ENCODE measurements at regions not wholly inside any gene's neighbourhood (a gene's known extent, or its start where the extent isn't known, plus 50 kb on each side); places are given as distances from the start of the nearest gene placed in this dataset.

DNA sequence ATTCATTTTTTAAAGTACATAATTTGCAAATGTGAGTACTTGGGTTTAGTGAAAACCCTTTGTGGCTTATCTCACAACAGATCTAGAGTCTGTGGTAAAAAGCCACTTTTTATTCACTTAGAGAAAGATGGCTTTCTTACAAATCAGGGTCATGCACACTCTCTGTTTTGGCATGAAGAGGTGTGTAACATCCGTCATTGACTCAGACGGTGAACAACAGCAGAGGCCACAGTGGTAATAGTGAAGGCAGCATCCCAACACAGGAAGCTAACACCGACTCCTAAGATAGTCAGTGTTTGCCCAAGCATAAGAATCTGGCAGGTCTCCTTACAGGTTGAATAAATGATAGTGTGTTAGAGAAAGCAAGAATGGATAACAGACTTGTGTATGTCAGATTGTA lies 593.0 kb downstream of the SOX5 start:
- peaks cover 0 to 1% (median 0%) of the 10 kb centered on the region in 4 donors for H3K4me1 ChIP-seq (ENCODE audit: control insufficient read depth in 4 of 4, insufficient read depth in 4 of 4, low read length in 3 of 4)
- DNase-seq (ENCODE audit: low spot score): no peak
- TF ChIP-seq YY1 (IDR thresholded peaks at IDR 0.05) (no peak), HNF4G (IDR thresholded peaks at IDR 0.05) (no peak), REST (IDR thresholded peaks at IDR 0.05) (no peak), JUND (IDR thresholded peaks at IDR 0.05) (no peak), HNF4A (conservative IDR thresholded peaks at IDR 0.05) (no peak), FOXA2 (IDR thresholded peaks at IDR 0.05) (no peak), GABPA (IDR thresholded peaks at IDR 0.05 in 1 of 2, conservative IDR thresholded peaks at IDR 0.05 in 1 of 2) (no peak), SP1 (IDR thresholded peaks at IDR 0.05) (no peak), RXRA (IDR thresholded peaks at IDR 0.05) (no peak), MAX (IDR thresholded peaks at IDR 0.05) (no peak), EGR1 (IDR thresholded peaks at IDR 0.05; ENCODE audit: low read depth in 2 of 2) (no peak)
- TF ChIP-seq, protein P1, sequence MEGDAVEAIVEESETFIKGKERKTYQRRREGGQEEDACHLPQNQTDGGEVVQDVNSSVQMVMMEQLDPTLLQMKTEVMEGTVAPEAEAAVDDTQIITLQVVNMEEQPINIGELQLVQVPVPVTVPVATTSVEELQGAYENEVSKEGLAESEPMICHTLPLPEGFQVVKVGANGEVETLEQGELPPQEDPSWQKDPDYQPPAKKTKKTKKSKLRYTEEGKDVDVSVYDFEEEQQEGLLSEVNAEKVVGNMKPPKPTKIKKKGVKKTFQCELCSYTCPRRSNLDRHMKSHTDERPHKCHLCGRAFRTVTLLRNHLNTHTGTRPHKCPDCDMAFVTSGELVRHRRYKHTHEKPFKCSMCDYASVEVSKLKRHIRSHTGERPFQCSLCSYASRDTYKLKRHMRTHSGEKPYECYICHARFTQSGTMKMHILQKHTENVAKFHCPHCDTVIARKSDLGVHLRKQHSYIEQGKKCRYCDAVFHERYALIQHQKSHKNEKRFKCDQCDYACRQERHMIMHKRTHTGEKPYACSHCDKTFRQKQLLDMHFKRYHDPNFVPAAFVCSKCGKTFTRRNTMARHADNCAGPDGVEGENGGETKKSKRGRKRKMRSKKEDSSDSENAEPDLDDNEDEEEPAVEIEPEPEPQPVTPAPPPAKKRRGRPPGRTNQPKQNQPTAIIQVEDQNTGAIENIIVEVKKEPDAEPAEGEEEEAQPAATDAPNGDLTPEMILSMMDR (IDR thresholded peaks at IDR 0.05; ENCODE audit: low read depth, low read length, missing input control): no peak
- TF ChIP-seq, protein P2, sequence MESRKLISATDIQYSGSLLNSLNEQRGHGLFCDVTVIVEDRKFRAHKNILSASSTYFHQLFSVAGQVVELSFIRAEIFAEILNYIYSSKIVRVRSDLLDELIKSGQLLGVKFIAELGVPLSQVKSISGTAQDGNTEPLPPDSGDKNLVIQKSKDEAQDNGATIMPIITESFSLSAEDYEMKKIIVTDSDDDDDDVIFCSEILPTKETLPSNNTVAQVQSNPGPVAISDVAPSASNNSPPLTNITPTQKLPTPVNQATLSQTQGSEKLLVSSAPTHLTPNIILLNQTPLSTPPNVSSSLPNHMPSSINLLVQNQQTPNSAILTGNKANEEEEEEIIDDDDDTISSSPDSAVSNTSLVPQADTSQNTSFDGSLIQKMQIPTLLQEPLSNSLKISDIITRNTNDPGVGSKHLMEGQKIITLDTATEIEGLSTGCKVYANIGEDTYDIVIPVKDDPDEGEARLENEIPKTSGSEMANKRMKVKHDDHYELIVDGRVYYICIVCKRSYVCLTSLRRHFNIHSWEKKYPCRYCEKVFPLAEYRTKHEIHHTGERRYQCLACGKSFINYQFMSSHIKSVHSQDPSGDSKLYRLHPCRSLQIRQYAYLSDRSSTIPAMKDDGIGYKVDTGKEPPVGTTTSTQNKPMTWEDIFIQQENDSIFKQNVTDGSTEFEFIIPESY (IDR thresholded peaks at IDR 0.05): no peak
- no peaks in the 10 kb centered on the region for H3K9me3 ChIP-seq (ENCODE audit: control insufficient read depth in 4 of 4, low read length in 3 of 4)
- WGBS: 87% methylated on average over 3 of the region's 3 CpGs
- no peaks in the 10 kb centered on the region for H3K27me3 ChIP-seq (ENCODE audit: control insufficient read depth in 4 of 4, insufficient read depth in 4 of 4, low read length in 3 of 4)
- no peaks in the 10 kb centered on the region for H3K36me3 ChIP-seq (ENCODE audit: control insufficient read depth in 4 of 4, insufficient read depth in 3 of 4, low read depth in 1 of 4, low read length in 3 of 4)
- H3K9ac ChIP-seq (ENCODE audit: low read depth in 1 of 2, low read length in 2 of 2): no peak overlapping the region
- H3K4me3 ChIP-seq (ENCODE audit: low read depth in 1 of 3, low read length in 3 of 3): no peak overlapping the region
- no peak overlapping the region for H3K27ac ChIP-seq (ENCODE audit: low read depth in 1 of 2, low read length in 2 of 2)

DNA sequence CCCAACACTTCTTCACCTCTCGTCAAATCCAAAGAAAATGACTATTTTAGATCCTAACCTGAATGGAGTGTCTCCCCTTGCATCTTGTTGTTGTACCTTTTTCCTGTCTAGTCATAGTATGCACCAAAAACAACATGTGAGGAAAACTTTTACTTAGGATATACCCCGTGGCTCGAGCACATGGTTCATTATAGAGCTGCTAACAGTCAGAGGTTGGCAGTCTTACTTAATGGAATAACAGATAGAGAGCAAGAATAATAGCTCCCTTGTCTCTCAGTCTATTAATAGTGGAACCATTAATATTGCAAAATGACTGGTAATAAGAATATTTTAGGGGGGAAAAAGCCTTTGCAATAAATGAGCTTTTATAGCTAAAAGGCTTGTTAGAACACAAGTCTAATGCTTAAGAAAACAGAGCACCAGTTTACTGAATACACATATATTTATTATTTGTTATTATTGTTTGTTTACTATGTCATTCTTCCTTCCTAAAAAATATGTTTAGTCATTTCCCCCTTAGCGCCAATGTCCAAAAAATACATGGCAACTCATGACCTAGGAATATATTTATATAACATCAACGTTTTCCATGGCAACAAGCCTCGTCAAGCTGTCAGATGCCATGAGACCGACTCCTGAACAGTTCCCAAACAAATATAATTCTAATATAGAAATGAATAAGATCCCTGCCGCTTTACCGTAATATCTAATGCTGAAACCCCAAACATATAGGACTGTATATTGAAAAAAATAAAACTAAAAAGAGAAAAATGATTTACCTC lies 592.4 kb downstream of the SOX5 start:
- H3K27ac ChIP-seq (ENCODE audit: low read depth in 1 of 2, low read length in 2 of 2): no peak overlapping the region
- no peaks in the 10 kb centered on the region for H3K9me3 ChIP-seq (ENCODE audit: control insufficient read depth in 4 of 4, low read length in 3 of 4)
- no peak for DNase-seq (ENCODE audit: low spot score)
- 88% methylated on average over 9 of the region's 9 CpGs for WGBS
- TF ChIP-seq, protein P1 (IDR thresholded peaks at IDR 0.05; ENCODE audit: low read depth, low read length, missing input control): no peak
- TF ChIP-seq EGR1 (IDR thresholded peaks at IDR 0.05; ENCODE audit: low read depth in 2 of 2) (no peak), NR2F2 (IDR thresholded peaks at IDR 0.05) (no peak)
- H3K4me1 ChIP-seq (ENCODE audit: control insufficient read depth in 4 of 4, insufficient read depth in 4 of 4, low read length in 3 of 4): peaks cover 0 to 1% (median 0%) of the 10 kb centered on the region in 4 donors
- H3K9ac ChIP-seq (ENCODE audit: low read depth in 1 of 2, low read length in 2 of 2): no peak overlapping the region
- no peak overlapping the region for H3K4me3 ChIP-seq (ENCODE audit: low read depth in 1 of 3, low read length in 3 of 3)
- no peaks in the 10 kb centered on the region for H3K27me3 ChIP-seq (ENCODE audit: control insufficient read depth in 4 of 4, insufficient read depth in 4 of 4, low read length in 3 of 4)
- H3K36me3 ChIP-seq (ENCODE audit: control insufficient read depth in 4 of 4, insufficient read depth in 3 of 4, low read depth in 1 of 4, low read length in 3 of 4): no peaks in the 10 kb centered on the region

Data from liver (tissue), 8 donors.